MCF 10A (cell line): ENCODE measurements at regions not wholly inside any gene's neighbourhood (a gene's known extent, or its start where the extent isn't known, plus 50 kb on each side); places are given as distances from the start of the nearest gene placed in this dataset.

ENCODE experiments used
- BruUV-seq: library from RNA; stranded (reverse); fragments of 400-500 nt; replicated peaks from 2 replicates; lab custom pipeline; 2021; lab: Mats Ljungman, UMichigan
- CTCF ChIA-PET: fragments of 300-600 bp; sonication (Branson Sonifier 250); formaldehyde crosslinking; extraction: SDS; loops from one replicate; lab custom pipeline; 2021; ENCODE audit warnings: antibody characterized with exemption, inconsistent platforms; lab: Yijun Ruan, JAX
- POLR2A ChIA-PET: fragments of 300-600, 350-650 bp; sonication (Branson Sonifier 250); formaldehyde crosslinking; extraction: SDS; loops from one replicate; lab custom pipeline; 2020; ENCODE audit warnings: antibody characterized with exemption, inconsistent platforms; lab: Yijun Ruan, JAX
- DNase-seq: peaks from one replicate; pipeline ENCODE4 v3.0.0-alpha.2; 2018; ENCODE audit not compliant: unreplicated experiment
- H3K27ac Mint-ChIP-seq: one replicate; pipeline ENCODE4 v1.8.0; 2022; ENCODE audit warnings: mild to moderate bottlenecking, low read depth, mixed read lengths; ENCODE audit not compliant: unreplicated experiment
- H3K27me3 Mint-ChIP-seq: one replicate; pipeline ENCODE4 v1.8.0; 2022; ENCODE audit warnings: mixed read lengths; ENCODE audit not compliant: insufficient read depth, unreplicated experiment
- H3K36me3 Mint-ChIP-seq: one replicate; pipeline ENCODE4 v1.8.0; 2022; ENCODE audit warnings: mild to moderate bottlenecking, moderate library complexity, mixed read lengths; ENCODE audit not compliant: insufficient read depth, unreplicated experiment
- H3K4me1 Mint-ChIP-seq: one replicate; pipeline ENCODE4 v1.8.0; 2022; ENCODE audit warnings: mixed read lengths; ENCODE audit not compliant: insufficient read depth, unreplicated experiment
- H3K4me3 Mint-ChIP-seq: one replicate; pipeline ENCODE4 v1.8.0; 2022; ENCODE audit warnings: mild to moderate bottlenecking, moderate library complexity, mixed read lengths; ENCODE audit not compliant: unreplicated experiment
- H3K9me3 Mint-ChIP-seq: one replicate; pipeline ENCODE4 v1.8.0; 2022; ENCODE audit warnings: mixed read lengths; ENCODE audit not compliant: unreplicated experiment
- intact Hi-C: fragments of 100-400 bp; cut with micrococcal nuclease; formaldehyde crosslinking; loops from 2 replicates; pipeline ENCODE4 v1.14.1; 2022
- TF ChIP-seq, protein P1 (sequence below): fragments of 200-600 bp; IDR thresholded peaks from one replicate; pipeline ENCODE4 v1.8.0; 2022; ENCODE audit warnings: antibody characterized with exemption, mild to moderate bottlenecking; ENCODE audit not compliant: unreplicated experiment

DNA sequence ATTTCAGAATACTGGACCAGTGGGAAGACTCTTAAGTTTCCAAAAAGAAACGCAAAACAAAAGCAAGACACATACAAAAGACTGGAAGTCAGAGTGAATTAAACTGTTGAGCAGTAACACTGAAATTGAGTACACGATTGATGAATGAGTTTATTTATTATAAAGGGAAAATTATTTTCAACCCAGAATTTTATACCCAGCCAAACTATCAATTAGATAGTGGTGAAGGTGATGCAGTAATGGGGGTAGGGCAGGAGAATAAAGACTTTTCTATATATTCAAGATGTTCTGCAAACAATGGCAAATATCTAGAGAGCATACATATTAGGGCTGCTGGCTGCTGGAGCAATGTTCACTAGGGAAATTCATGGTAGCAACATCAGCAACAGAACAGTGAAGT is 143.7 kb upstream of the NPVF start:
- no TSS peak for BruUV-seq
- Mint-ChIP-seq H3K36me3 (no peaks in the 10 kb centered on the region), H3K4me1 (no peaks in the 10 kb centered on the region), H3K9me3 (peaks cover 28% of the 10 kb centered on the region), H3K27ac (no peak overlapping the region), H3K4me3 (no peak overlapping the region), H3K27me3 (peaks cover 71% of the 10 kb centered on the region)
- POLR2A ChIA-PET: no interaction called here
- TF ChIP-seq, protein P1, sequence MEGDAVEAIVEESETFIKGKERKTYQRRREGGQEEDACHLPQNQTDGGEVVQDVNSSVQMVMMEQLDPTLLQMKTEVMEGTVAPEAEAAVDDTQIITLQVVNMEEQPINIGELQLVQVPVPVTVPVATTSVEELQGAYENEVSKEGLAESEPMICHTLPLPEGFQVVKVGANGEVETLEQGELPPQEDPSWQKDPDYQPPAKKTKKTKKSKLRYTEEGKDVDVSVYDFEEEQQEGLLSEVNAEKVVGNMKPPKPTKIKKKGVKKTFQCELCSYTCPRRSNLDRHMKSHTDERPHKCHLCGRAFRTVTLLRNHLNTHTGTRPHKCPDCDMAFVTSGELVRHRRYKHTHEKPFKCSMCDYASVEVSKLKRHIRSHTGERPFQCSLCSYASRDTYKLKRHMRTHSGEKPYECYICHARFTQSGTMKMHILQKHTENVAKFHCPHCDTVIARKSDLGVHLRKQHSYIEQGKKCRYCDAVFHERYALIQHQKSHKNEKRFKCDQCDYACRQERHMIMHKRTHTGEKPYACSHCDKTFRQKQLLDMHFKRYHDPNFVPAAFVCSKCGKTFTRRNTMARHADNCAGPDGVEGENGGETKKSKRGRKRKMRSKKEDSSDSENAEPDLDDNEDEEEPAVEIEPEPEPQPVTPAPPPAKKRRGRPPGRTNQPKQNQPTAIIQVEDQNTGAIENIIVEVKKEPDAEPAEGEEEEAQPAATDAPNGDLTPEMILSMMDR: no peak
- CTCF ChIA-PET: no interaction called here
- DNase-seq: no peak
- intact Hi-C loops: no loop called here

DNA sequence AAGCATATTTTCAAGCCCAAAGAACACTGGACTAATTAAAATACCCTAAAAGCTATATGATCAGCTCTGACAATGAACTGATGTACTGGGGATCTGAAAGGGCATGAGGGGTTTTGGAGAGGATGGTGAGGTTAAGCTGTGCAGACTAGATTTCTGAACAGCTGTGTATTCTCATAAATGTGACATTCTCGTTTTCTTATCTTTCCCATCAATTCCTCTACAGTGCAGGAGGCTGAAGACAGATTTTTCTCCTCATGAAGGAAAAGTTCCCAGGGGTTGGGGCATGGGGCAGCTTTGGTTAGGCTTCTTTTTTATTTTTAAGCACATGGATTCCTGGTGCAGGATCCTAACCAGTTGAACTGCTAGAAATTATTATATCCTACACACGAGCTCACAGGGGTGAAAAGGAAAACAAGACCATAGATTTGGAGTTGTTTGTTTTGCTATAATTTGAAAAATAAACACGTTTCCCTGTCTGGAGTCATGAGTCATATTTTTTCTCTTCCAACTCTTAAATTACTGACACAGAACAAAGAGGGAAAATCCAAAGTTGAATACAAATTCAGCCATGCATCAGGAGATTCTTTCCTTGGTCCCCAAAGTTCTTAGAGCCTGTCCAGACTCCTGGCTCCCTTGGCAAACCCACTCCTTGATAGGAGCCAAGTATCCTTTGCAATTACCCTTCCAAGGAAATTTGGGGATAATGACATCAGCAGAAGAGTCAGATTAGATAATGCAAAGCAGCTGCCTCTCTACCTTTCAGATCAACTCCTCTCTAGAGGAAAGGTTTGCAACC is 147.7 kb upstream of the NPVF start:
- TF ChIP-seq, protein P1: no peak
- Mint-ChIP-seq H3K4me1 (no peaks in the 10 kb centered on the region), H3K36me3 (no peaks in the 10 kb centered on the region), H3K27me3 (peaks cover 56% of the 10 kb centered on the region), H3K4me3 (no peak overlapping the region), H3K9me3 (peaks cover 27% of the 10 kb centered on the region), H3K27ac (no peak overlapping the region)
- CTCF ChIA-PET: interaction anchor here (0.5 to 2.1 kb wide), 4 partner anchors 116 to 475 kb away, joined by 3 to 9 read pairs (median 4); no protein-coding TSS in a partner anchor
- no peak for DNase-seq
- POLR2A ChIA-PET: no interaction called here
- BruUV-seq: no TSS peak
- intact Hi-C loops: no loop called here

DNA sequence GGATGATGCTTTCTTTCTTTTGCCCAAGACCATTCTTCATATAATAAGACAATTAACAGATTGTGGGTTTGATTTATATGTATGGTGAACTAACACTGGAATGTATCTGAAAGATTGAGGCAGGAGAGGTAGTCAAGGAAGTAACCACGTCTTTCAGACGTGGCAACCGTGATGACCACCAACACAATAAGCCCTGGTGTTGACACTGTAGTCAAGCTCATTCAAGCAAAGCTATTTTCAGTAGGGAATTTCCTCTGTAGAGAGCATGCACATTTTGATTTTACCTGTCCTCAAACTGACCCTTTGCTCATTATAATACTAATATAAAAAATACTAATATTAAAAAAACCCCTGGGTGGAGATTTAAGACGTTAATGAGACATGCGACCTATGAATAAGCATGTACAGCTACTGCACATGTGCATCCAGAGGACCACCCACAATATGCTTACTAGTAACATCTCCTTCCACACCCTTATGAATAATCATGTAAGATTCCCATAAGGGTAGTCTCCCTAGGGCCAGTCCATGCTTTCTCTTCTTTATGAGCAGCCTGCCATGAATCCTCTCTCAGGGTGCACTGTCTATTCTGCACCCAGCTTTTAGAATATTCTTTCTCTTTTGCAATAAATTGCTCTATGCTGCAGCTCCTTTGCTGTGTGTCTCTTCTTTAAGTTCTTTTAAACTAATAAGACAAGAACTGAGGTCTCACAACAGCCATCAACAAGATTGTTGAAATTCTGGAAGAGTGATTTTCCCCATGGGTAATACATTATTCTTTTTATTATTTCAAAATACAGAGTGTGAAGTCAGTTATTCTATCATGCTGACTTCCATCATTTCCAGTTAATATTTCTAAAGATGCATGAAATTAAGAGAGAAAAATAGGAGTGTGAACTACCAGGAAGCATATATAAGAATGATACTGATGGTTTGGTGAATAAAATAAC is 151.3 kb upstream of the NPVF start:
- TF ChIP-seq, protein P1: no peak
- POLR2A ChIA-PET: no interaction called here
- no peak for DNase-seq
- Mint-ChIP-seq H3K27me3 (peaks cover 68% of the 10 kb centered on the region), H3K4me3 (no peak overlapping the region), H3K9me3 (no peaks in the 10 kb centered on the region), H3K27ac (no peak overlapping the region), H3K4me1 (no peaks in the 10 kb centered on the region), H3K36me3 (no peaks in the 10 kb centered on the region)
- no TSS peak for BruUV-seq
- intact Hi-C loops: no loop called here
- CTCF ChIA-PET: interaction anchor here (0.8 to 3.4 kb wide), 3 partner anchors 11 to 187 kb away, joined by 3 to 18 read pairs (median 5); no protein-coding TSS in a partner anchor
